ENCODE measurements at regions not wholly inside any gene's neighbourhood (a gene's known extent, or its start where the extent isn't known, plus 50 kb on each side); places are given as distances from the start of the nearest gene placed in this dataset.

DNA sequence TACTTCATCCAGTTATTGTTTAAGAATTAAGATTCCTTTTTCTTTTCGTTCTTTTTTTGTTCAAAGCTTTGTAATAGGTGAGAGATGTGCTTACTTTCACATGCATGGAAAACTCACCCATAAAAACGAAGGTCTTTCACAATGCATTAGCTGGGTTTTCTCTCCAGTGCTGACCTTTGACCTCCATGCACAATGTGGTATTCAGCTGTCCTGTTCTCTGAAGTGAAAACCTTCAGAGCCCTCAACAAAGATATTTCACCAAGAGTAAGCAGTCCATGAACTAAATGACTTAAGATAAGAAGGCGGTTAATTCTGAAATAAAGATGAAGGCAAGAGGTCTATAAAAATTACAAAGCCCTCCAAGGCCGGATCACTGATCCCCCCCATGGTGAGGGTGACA is 77.1 kb upstream of the IPO9 start:
- intact Hi-C loops (cut with micrococcal nuclease; ENCODE audit: unreplicated experiment), result no loop called here
- no TSS peak for BruUV-seq (replicated peaks)
- no peak overlapping the region for H3K4me3 Mint-ChIP-seq (ENCODE audit: low read depth, unreplicated experiment)
- no peaks in the 10 kb centered on the region for H3K27me3 Mint-ChIP-seq (ENCODE audit: unreplicated experiment)
- TF ChIP-seq, protein P1, sequence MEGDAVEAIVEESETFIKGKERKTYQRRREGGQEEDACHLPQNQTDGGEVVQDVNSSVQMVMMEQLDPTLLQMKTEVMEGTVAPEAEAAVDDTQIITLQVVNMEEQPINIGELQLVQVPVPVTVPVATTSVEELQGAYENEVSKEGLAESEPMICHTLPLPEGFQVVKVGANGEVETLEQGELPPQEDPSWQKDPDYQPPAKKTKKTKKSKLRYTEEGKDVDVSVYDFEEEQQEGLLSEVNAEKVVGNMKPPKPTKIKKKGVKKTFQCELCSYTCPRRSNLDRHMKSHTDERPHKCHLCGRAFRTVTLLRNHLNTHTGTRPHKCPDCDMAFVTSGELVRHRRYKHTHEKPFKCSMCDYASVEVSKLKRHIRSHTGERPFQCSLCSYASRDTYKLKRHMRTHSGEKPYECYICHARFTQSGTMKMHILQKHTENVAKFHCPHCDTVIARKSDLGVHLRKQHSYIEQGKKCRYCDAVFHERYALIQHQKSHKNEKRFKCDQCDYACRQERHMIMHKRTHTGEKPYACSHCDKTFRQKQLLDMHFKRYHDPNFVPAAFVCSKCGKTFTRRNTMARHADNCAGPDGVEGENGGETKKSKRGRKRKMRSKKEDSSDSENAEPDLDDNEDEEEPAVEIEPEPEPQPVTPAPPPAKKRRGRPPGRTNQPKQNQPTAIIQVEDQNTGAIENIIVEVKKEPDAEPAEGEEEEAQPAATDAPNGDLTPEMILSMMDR (IDR thresholded peaks at IDR 0.05; ENCODE audit: unreplicated experiment), result no peak
- CTCF ChIA-PET, result interaction anchor here (0.6 kb wide), 1 partner anchor 1078 kb away, joined by 4 read pairs; no protein-coding TSS in a partner anchor
- H3K9me3 Mint-ChIP-seq (ENCODE audit: low read depth, unreplicated experiment), result no peaks in the 10 kb centered on the region
- no peak for DNase-seq
- H3K27ac Mint-ChIP-seq (ENCODE audit: unreplicated experiment), result no peak overlapping the region
- H3K36me3 Mint-ChIP-seq (ENCODE audit: insufficient read depth, unreplicated experiment), result no peaks in the 10 kb centered on the region
- peaks cover 17% of the 10 kb centered on the region for H3K4me1 Mint-ChIP-seq (ENCODE audit: low read depth, unreplicated experiment)

DNA sequence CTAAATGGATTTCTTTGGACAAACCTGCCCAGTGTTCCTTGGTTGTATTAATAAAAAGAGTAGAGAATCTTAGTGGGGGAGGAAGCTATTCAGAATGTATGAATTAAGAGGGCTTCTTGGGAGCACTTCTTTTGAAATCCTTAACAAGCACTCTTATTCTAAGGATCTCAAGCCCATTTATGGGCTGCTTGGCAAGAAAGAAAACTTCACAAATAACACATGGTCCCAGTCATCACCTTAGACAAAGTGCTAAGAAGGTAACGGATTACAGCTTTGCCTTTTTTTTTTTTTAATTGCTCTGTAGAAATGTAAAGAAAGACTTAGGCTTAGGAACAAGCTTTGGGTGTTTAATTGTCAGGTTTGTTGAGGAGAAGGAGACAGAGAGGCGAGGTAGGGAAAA is 76.6 kb upstream of the IPO9 start:
- H3K9me3 Mint-ChIP-seq (ENCODE audit: low read depth, unreplicated experiment), result no peaks in the 10 kb centered on the region
- BruUV-seq (replicated peaks), result no TSS peak
- CTCF ChIA-PET, result interaction anchor here (0.6 to 0.7 kb wide), 2 partner anchors 10 to 1078 kb away, joined by 3 to 4 read pairs; no protein-coding TSS in a partner anchor
- intact Hi-C loops (cut with micrococcal nuclease; ENCODE audit: unreplicated experiment), result no loop called here
- no peak overlapping the region for H3K27ac Mint-ChIP-seq (ENCODE audit: unreplicated experiment)
- H3K27me3 Mint-ChIP-seq (ENCODE audit: unreplicated experiment), result no peaks in the 10 kb centered on the region
- TF ChIP-seq, protein P1 (IDR thresholded peaks at IDR 0.05; ENCODE audit: unreplicated experiment), result no peak
- DNase-seq, result no peak
- no peak overlapping the region for H3K4me3 Mint-ChIP-seq (ENCODE audit: low read depth, unreplicated experiment)
- H3K36me3 Mint-ChIP-seq (ENCODE audit: insufficient read depth, unreplicated experiment), result no peaks in the 10 kb centered on the region
- H3K4me1 Mint-ChIP-seq (ENCODE audit: low read depth, unreplicated experiment), result peaks cover 19% of the 10 kb centered on the region

DNA sequence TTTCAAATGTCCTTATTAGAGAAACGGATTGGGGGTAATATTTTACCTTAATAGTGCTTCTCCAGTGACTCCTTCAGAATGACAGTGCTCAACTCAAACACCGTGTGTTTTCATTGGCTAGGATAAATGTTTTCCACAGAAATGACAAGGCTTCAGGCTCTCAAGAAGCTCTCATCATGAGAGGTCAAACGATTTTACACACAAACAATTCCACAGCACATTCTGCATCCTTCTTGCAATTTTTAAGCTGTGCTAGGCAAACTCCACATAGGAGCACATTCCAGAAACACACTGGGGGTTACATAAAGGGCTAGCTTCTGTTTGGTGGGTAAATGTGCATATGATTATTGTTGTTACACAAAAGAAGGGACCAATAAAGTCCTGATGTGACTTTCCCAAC is 75.5 kb upstream of the IPO9 start:
- no peak overlapping the region for H3K4me3 Mint-ChIP-seq (ENCODE audit: low read depth, unreplicated experiment)
- no peaks in the 10 kb centered on the region for H3K9me3 Mint-ChIP-seq (ENCODE audit: low read depth, unreplicated experiment)
- no peak overlapping the region for H3K27ac Mint-ChIP-seq (ENCODE audit: unreplicated experiment)
- CTCF ChIA-PET, result no interaction called here
- no TSS peak for BruUV-seq (replicated peaks)
- peaks cover 19% of the 10 kb centered on the region for H3K4me1 Mint-ChIP-seq (ENCODE audit: low read depth, unreplicated experiment)
- H3K36me3 Mint-ChIP-seq (ENCODE audit: insufficient read depth, unreplicated experiment), result no peaks in the 10 kb centered on the region
- no peaks in the 10 kb centered on the region for H3K27me3 Mint-ChIP-seq (ENCODE audit: unreplicated experiment)
- intact Hi-C loops (cut with micrococcal nuclease; ENCODE audit: unreplicated experiment), result no loop called here
- TF ChIP-seq, protein P1 (IDR thresholded peaks at IDR 0.05; ENCODE audit: unreplicated experiment), result no peak
- no peak for DNase-seq

DNA sequence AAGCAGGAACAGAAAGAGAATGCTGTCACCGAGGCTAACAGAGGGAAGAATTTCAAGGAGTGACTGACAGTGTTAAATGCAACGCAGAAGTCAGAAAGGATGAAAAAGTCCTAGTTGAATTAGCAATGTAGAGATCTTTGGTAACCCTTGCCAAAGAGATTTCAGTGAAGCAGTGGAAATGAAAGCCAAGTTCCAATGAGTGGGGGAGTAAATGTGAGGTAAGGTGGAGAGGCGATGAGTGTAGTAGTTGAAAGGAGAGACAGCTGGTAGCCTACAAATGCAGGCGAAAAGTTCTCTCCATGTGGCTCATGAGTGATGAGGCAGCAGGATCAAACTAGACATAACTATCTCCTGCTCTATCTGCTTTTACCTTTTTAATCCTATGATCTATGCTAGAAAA is 74.6 kb upstream of the IPO9 start:
- DNase-seq, result no peak
- H3K36me3 Mint-ChIP-seq (ENCODE audit: insufficient read depth, unreplicated experiment), result no peaks in the 10 kb centered on the region
- TF ChIP-seq, protein P1 (IDR thresholded peaks at IDR 0.05; ENCODE audit: unreplicated experiment), result no peak
- intact Hi-C loops (cut with micrococcal nuclease; ENCODE audit: unreplicated experiment), result no loop called here
- H3K9me3 Mint-ChIP-seq (ENCODE audit: low read depth, unreplicated experiment), result no peaks in the 10 kb centered on the region
- peaks cover 14% of the 10 kb centered on the region for H3K4me1 Mint-ChIP-seq (ENCODE audit: low read depth, unreplicated experiment)
- BruUV-seq (replicated peaks), result no TSS peak
- H3K27me3 Mint-ChIP-seq (ENCODE audit: unreplicated experiment), result no peaks in the 10 kb centered on the region
- CTCF ChIA-PET, result no interaction called here
- H3K27ac Mint-ChIP-seq (ENCODE audit: unreplicated experiment), result no peak overlapping the region
- no peak overlapping the region for H3K4me3 Mint-ChIP-seq (ENCODE audit: low read depth, unreplicated experiment)
